ENCODE measurements at regions not wholly inside any gene's neighbourhood (a gene's known extent, or its start where the extent isn't known, plus 50 kb on each side); places are given as distances from the start of the nearest gene placed in this dataset.

- H3K4me3 ChIP-seq (ENCODE audit: control insufficient read depth, low read depth, low read length), result no peak overlapping the region
- TF ChIP-seq, protein P1, sequence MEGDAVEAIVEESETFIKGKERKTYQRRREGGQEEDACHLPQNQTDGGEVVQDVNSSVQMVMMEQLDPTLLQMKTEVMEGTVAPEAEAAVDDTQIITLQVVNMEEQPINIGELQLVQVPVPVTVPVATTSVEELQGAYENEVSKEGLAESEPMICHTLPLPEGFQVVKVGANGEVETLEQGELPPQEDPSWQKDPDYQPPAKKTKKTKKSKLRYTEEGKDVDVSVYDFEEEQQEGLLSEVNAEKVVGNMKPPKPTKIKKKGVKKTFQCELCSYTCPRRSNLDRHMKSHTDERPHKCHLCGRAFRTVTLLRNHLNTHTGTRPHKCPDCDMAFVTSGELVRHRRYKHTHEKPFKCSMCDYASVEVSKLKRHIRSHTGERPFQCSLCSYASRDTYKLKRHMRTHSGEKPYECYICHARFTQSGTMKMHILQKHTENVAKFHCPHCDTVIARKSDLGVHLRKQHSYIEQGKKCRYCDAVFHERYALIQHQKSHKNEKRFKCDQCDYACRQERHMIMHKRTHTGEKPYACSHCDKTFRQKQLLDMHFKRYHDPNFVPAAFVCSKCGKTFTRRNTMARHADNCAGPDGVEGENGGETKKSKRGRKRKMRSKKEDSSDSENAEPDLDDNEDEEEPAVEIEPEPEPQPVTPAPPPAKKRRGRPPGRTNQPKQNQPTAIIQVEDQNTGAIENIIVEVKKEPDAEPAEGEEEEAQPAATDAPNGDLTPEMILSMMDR (conservative IDR thresholded peaks at IDR 0.05; ENCODE audit: control insufficient read depth, insufficient read depth, low read depth, low read length), result no peak
- DNase-seq (ENCODE audit: low read depth), result no peak
Measured at GRCh38 chr12:124167141-124167540, 127.8 kb upstream of the RFLNA start.

DNA sequence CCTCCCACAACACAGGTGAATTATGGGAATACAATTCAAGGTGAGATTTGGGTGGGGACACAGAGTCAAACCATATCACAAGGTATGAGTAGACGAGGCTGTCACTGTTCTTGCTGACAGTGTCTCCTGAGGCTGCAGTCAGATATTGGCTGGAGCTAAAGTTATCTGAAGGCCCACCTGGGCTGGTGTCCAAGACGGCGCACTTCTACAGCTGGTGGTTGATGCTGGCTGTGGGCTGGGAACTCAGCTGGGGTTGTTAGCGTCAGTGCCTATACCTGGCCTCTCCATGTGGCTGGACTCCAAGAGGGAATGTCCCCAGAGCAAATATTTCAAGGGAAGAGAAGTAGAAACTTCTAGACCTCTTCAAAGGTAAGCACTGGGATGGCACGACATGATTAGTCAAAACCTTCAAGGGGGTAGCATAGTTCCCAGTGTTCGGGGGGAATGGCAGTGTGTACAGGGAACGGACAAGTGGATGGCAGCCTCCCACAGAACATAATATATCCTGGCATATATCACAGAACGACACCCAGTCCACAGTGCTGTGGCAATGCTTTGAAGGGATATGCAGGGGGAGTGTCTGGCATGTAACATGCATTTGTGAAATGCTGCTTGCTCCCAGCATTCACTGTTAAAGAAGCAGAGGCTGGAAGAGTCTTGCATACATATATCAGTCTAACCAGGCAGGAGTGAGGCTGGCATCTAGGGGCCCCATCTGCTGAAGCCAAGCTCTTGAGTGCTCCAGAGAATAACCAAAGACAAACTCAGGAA is 126.7 kb upstream of the RFLNA start:
- DNase-seq (ENCODE audit: low read depth), result no peak
- TF ChIP-seq, protein P1 (conservative IDR thresholded peaks at IDR 0.05; ENCODE audit: control insufficient read depth, insufficient read depth, low read depth, low read length), result no peak
- H3K4me3 ChIP-seq (ENCODE audit: control insufficient read depth, low read depth, low read length), result no peak overlapping the region

GRCh38 chr12:124169577-124170284 is 125.2 kb upstream of the RFLNA start:
- TF ChIP-seq, protein P1 (conservative IDR thresholded peaks at IDR 0.05; ENCODE audit: control insufficient read depth, insufficient read depth, low read depth, low read length), result no peak
- no peak for DNase-seq (ENCODE audit: low read depth)
- H3K4me3 ChIP-seq (ENCODE audit: control insufficient read depth, low read depth, low read length), result no peak overlapping the region

DNA sequence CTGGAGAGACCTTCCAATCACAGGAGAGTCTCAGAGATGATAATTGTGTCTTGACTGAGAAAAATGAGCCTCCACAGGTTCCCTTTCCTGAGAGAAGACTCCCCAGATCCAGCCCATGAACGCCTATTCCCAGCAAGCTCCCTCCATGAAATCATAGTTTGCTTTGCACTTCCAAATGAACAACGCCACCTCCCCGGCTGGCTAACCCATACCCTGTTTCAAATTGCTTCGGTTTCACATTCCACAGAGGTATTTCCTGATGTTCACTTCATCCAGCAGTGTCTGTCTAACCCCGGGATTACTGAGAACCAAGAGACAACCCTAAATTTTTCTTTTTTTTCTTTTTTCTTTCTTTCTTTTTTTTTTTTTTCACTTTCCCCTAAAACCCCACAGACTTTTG is 124.1 kb upstream of the RFLNA start:
- no peak overlapping the region for H3K4me3 ChIP-seq (ENCODE audit: control insufficient read depth, low read depth, low read length)
- DNase-seq (ENCODE audit: low read depth), result no peak
- TF ChIP-seq, protein P1 (conservative IDR thresholded peaks at IDR 0.05; ENCODE audit: control insufficient read depth, insufficient read depth, low read depth, low read length), result no peak

DNA sequence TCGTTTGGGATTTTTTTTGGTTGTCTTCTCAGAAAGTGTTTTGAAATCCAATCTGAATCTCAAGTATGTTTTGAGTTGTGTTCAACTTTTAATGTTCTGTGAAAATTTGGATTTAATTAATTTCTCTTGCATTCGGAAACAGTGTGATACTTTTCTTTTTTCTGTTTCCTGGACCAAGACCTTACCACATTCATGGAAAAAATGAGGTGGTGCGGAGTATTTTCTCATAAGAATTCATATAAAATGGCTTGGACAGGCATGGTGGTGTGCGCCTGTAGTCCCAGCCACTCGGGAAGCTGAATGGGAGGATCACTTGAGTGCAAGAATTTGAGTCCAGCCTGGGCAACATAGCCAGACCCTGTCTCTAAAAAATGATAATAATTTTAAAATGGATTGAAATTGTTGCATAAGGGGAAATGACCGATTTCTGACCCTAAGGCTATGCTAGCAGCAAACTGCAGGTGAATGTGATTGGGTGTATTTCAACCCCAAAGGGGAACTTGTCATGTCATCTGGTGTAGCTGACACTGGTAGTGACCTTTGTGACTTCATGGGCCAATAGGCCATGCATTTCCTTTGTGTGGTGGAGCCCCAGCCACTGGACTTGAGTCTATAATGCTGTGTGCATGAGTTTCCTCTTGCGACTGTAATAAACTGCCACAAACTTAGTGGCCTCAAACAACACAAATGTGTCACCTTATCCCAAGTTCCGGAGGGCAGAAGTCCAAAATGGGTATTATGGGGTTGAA is 123.5 kb upstream of the RFLNA start:
- TF ChIP-seq, protein P1 (conservative IDR thresholded peaks at IDR 0.05; ENCODE audit: control insufficient read depth, insufficient read depth, low read depth, low read length), result no peak
- DNase-seq (ENCODE audit: low read depth), result no peak
- H3K4me3 ChIP-seq (ENCODE audit: control insufficient read depth, low read depth, low read length), result no peak overlapping the region

- DNase-seq (ENCODE audit: low read depth), result no peak
- TF ChIP-seq, protein P1 (conservative IDR thresholded peaks at IDR 0.05; ENCODE audit: control insufficient read depth, insufficient read depth, low read depth, low read length), result no peak
- H3K4me3 ChIP-seq (ENCODE audit: control insufficient read depth, low read depth, low read length), result no peak overlapping the region
Measured at GRCh38 chr12:124172636-124173035, 122.3 kb upstream of the RFLNA start.
